HCT116 (cell line): ENCODE measurements at regions not wholly inside any gene's neighbourhood (a gene's known extent, or its start where the extent isn't known, plus 50 kb on each side); places are given as distances from the start of the nearest gene placed in this dataset.

ENCODE experiments used
- ATAC-seq: fragments of 200-7000 bp; cut with Tn5 transposase; 2 replicates; pipeline ENCODE4 v1.9.1; 2020; ENCODE audit warnings: mild to moderate bottlenecking, moderate library complexity
- BruUV-seq: library from RNA; stranded (reverse); fragments of 400-500 nt; replicated peaks from 2 replicates; lab custom pipeline; 2021; lab: Mats Ljungman, UMichigan
- CTCF ChIA-PET: fragments of 300-600 bp; sonication (Branson Sonifier 250); formaldehyde crosslinking; loops from one replicate; lab custom pipeline; 2021; ENCODE audit warnings: antibody characterized with exemption; lab: Charles Lee
- POLR2A ChIA-PET: fragments of 300-600, 350-600 bp; sonication (Branson Sonifier 250); formaldehyde crosslinking; loops from one replicate; lab custom pipeline; 2021; ENCODE audit warnings: antibody characterized with exemption; lab: Charles Lee
- RAD21 ChIA-PET, 2 experiments: fragments of 300-600 bp; sonication (Branson Sonifier 250); formaldehyde crosslinking; loops; one replicate each; lab custom pipeline; 2023; ENCODE audit warnings: low total read pairs in 2 of 2; ENCODE audit not compliant: uncharacterized antibody in 2 of 2, unreplicated experiment in 2 of 2, low non-redundant PET in 1 of 2; lab: Charles Lee
- DNase-seq: peaks from one replicate; pipeline ENCODE4 v3.0.0-alpha.2; 2010; ENCODE audit warnings: low read depth, low spot score
- H2AFZ ChIP-seq: fragments of 200-600 bp; shearing (Covaris generic), sonication (generic); 2 replicates; pipeline ENCODE4 v1.6.1; 2017; ENCODE audit warnings: low read depth, mixed run types, mixed read lengths, antibody characterized with exemption, low read length; ENCODE audit not compliant: poor library complexity, severe bottlenecking
- H3K27ac ChIP-seq: 2 replicates; pipeline ENCODE4 v1.5.1; 2012; ENCODE audit warnings: low read depth, low read length
- H3K27me3 ChIP-seq: fragments of 200-600 bp; sonication (generic); 2 replicates; pipeline ENCODE4 v1.6.1; 2016; ENCODE audit warnings: mixed run types, low read length, mixed read lengths; ENCODE audit not compliant: insufficient read depth
- H3K36me3 ChIP-seq, 2 experiments: fragments of 200-500 bp in 1 of 2; fragments of 200-600 bp in 1 of 2; sonication (Bioruptor generic) in 1 of 2; sonication (generic) in 1 of 2; 2 replicates each; pipeline versions ENCODE4 v1.5.1 to v1.6.1; 2014 to 2016; ENCODE audit warnings: low read length in 2 of 2, inconsistent platforms in 1 of 2, mixed read lengths in 1 of 2, mixed run types in 1 of 2; ENCODE audit not compliant: insufficient read depth in 2 of 2, control insufficient read depth in 1 of 2
- H3K4me1 ChIP-seq, 2 experiments: fragments of 200-600 bp in 1 of 2; sonication (generic) in 1 of 2; 2 replicates each; pipeline versions ENCODE4 v1.5.1 to v1.6.1; 2012 to 2017; ENCODE audit warnings: low read length in 2 of 2, inconsistent platforms in 1 of 2, mild to moderate bottlenecking in 1 of 2, mixed read lengths in 1 of 2, mixed run types in 1 of 2, moderate library complexity in 1 of 2; ENCODE audit not compliant: insufficient read depth in 2 of 2, control insufficient read depth in 1 of 2
- H3K4me2 ChIP-seq: fragments of 200-600 bp; sonication (generic); 2 replicates; pipeline ENCODE4 v1.6.1; 2017; ENCODE audit warnings: mixed run types, low read length, mixed read lengths
- H3K4me3 ChIP-seq, 2 experiments: fragments of 200-600 bp in 1 of 2; sonication (generic) in 1 of 2; replicated peaks in 1 of 2; 2 replicates each; pipeline ENCODE4 v1.5.1; 2011 to 2016; ENCODE audit warnings: low read length in 2 of 2, control low read depth in 1 of 2, low read depth in 1 of 2, mild to moderate bottlenecking in 1 of 2, mixed read lengths in 1 of 2, mixed run types in 1 of 2
- H3K79me2 ChIP-seq: fragments of 200-600 bp; sonication (generic); 2 replicates; pipeline ENCODE4 v1.6.1; 2017; ENCODE audit warnings: mild to moderate bottlenecking, mixed run types, low read length, moderate library complexity, mixed read lengths; ENCODE audit not compliant: insufficient read depth
- H3K9ac ChIP-seq: fragments of 200-600 bp; sonication (generic); 2 replicates; pipeline ENCODE4 v1.6.1; 2016; ENCODE audit warnings: low read length, mixed read lengths
- H3K9me2 ChIP-seq: fragments of 200-600 bp; sonication (generic), shearing (Covaris generic); 2 replicates; pipeline ENCODE4 v1.6.1; 2017; ENCODE audit warnings: mixed run types, mild to moderate bottlenecking, moderate library complexity; ENCODE audit not compliant: insufficient read depth
- H3K9me3 ChIP-seq, 2 experiments: fragments of 200-500 bp in 1 of 2; fragments of 200-600 bp in 1 of 2; sonication (Bioruptor generic) in 1 of 2; sonication (generic) in 1 of 2; 2 replicates each; pipeline ENCODE4 v1.6.1; 2014 to 2017; ENCODE audit warnings: low read length in 2 of 2, mixed read lengths in 2 of 2, inconsistent platforms in 1 of 2, low read depth in 1 of 2, mild to moderate bottlenecking in 1 of 2, mixed run types in 1 of 2, moderate library complexity in 1 of 2; ENCODE audit not compliant: control insufficient read depth in 1 of 2, insufficient read depth in 1 of 2
- H4K20me1 ChIP-seq: fragments of 200-600 bp; sonication (generic), shearing (Covaris generic); 2 replicates; pipeline ENCODE4 v1.6.1; 2017; ENCODE audit warnings: mixed run types, mild to moderate bottlenecking, moderate library complexity; ENCODE audit not compliant: insufficient read depth
- CBX3 ChIP-seq: IDR thresholded peaks from 2 replicates; pipeline ENCODE4 v1.6.1; 2012; ENCODE audit warnings: low read depth
- CEBPB ChIP-seq: IDR thresholded peaks from 2 replicates; pipeline ENCODE4 v1.6.1; 2012; ENCODE audit warnings: low read depth
- MAX ChIP-seq: IDR thresholded peaks from 2 replicates; pipeline ENCODE4 v1.6.1; 2012
- POLR2AphosphoS5 ChIP-seq: IDR thresholded peaks from 2 replicates; pipeline ENCODE4 v1.6.1; 2011; ENCODE audit warnings: mild to moderate bottlenecking, low read depth, low read length, moderate library complexity
- REST ChIP-seq: IDR thresholded peaks from 2 replicates; pipeline ENCODE4 v1.6.1; 2012; ENCODE audit warnings: low read depth
- SIN3A ChIP-seq: IDR thresholded peaks from 2 replicates; pipeline ENCODE4 v1.6.1; 2012; ENCODE audit warnings: low read depth
- SRF ChIP-seq: IDR thresholded peaks from 2 replicates; pipeline ENCODE4 v1.6.1; 2012; ENCODE audit warnings: low read depth
- ZBTB33 ChIP-seq: IDR thresholded peaks from 2 replicates; pipeline ENCODE4 v1.6.1; 2011; ENCODE audit warnings: mild to moderate bottlenecking, low read length, moderate library complexity; ENCODE audit not compliant: insufficient replicate concordance; ENCODE audit errors: extremely low read depth
- ZNF274 ChIP-seq: fragments of 200-500 bp; sonication (Bioruptor generic); IDR thresholded peaks from 2 replicates; pipeline ENCODE4 v1.6.1; 2014; ENCODE audit warnings: mild to moderate bottlenecking, low read depth, low read length, inconsistent platforms
- intact Hi-C: fragments of 100-400 bp; cut with micrococcal nuclease; formaldehyde crosslinking; loops from 2 replicates; pipeline ENCODE4 v1.10.0; 2022

- RAD21 ChIA-PET: no interaction called here
- Histone ChIP-seq H3K27me3 (peaks cover 14% of the 10 kb centered on the region), H3K27ac (no peak overlapping the region), H3K79me2 (no peaks in the 10 kb centered on the region)
- intact Hi-C loops: no loop called here
- DNase-seq: no peak
- TF ChIP-seq MAX: no peak
- no peak for TF ChIP-seq REST
- TF ChIP-seq CEBPB: no peak
- no peak for TF ChIP-seq SRF
- TF ChIP-seq SIN3A: no peak
- TF ChIP-seq CBX3: no peak
- no peak for TF ChIP-seq ZNF274
- TF ChIP-seq ZBTB33: no peak
- no peak for TF ChIP-seq POLR2AphosphoS5
- TF ChIP-seq, all 23 proteins: peak for 0
- Histone ChIP-seq H3K36me3 (no peaks in the 10 kb centered on the region), H3K9me3 (no peaks in the 10 kb centered on the region), H2AFZ (no peak overlapping the region), H4K20me1 (no peaks in the 10 kb centered on the region), H3K4me3 (no peak overlapping the region), H3K9ac (no peak overlapping the region), H3K9me2 (no peaks in the 10 kb centered on the region), H3K4me2 (no peak overlapping the region), H3K4me1 (no peaks in the 10 kb centered on the region)
- no TSS peak for BruUV-seq
- POLR2A ChIA-PET: no interaction called here
- ATAC-seq: no peak
- CTCF ChIA-PET: no interaction called here
Measured at GRCh38 chr10:111820471-111820870, 363.1 kb downstream of the GPAM start.
